Ectodermal cell (in vitro differentiated cells): ENCODE measurements at regions not wholly inside any gene's neighbourhood (a gene's known extent, or its start where the extent isn't known, plus 50 kb on each side); places are given as distances from the start of the nearest gene placed in this dataset.

Source experiments
- H3K27ac ChIP-seq: 2 replicates; pipeline ENCODE4 v1.7.0; 2013; ENCODE audit warnings: mild to moderate bottlenecking, low read depth, low read length; ENCODE audit not compliant: insufficient read depth, poor library complexity, severe bottlenecking
- H3K27me3 ChIP-seq: 2 replicates; pipeline ENCODE4 v1.7.0; 2013; ENCODE audit warnings: mild to moderate bottlenecking, low read length; ENCODE audit not compliant: insufficient read depth, control insufficient read depth, poor library complexity, severe bottlenecking
- H3K36me3 ChIP-seq: one replicate; pipeline ENCODE4 v1.7.0; 2013; ENCODE audit warnings: low read length; ENCODE audit not compliant: control insufficient read depth, insufficient read depth
- H3K4me1 ChIP-seq: one replicate; pipeline ENCODE4 v1.7.0; 2013; ENCODE audit warnings: low read length; ENCODE audit not compliant: control insufficient read depth, insufficient read depth
- H3K4me3 ChIP-seq: 2 replicates; pipeline ENCODE4 v1.7.0; 2013; ENCODE audit warnings: low read depth, low read length, control low read depth; ENCODE audit not compliant: insufficient read depth
- H3K9me3 ChIP-seq: 2 replicates; pipeline ENCODE4 v1.7.0; 2013; ENCODE audit warnings: mild to moderate bottlenecking, low read length, moderate library complexity; ENCODE audit not compliant: control insufficient read depth
- WGBS, 2 experiments: methylation state at CpG; one replicate each; pipeline ENCODE4 v1.1.7; 2013; ENCODE audit warnings: missing lambda C conversion rate in 2 of 2; 5-methylcytosine and 5-hydroxymethylcytosine counted together

- Histone ChIP-seq H3K36me3 (no peaks in the 10 kb centered on the region), H3K27me3 (no peaks in the 10 kb centered on the region), H3K27ac (no peak overlapping the region), H3K4me3 (no peak overlapping the region), H3K4me1 (no peaks in the 10 kb centered on the region), H3K9me3 (no peaks in the 10 kb centered on the region)
- 95 to 100% methylated on average over 2 to 3 of the region's 3 CpGs for WGBS, 2 experiments
Measured at GRCh38 chr10:24153031-24153430, 55.9 kb upstream of the KIAA1217 start.

GRCh38 chr10:24153537-24153936 is 55.4 kb upstream of the KIAA1217 start:
- Histone ChIP-seq H3K4me3 (no peak overlapping the region), H3K4me1 (no peaks in the 10 kb centered on the region), H3K9me3 (no peaks in the 10 kb centered on the region), H3K27ac (no peak overlapping the region), H3K36me3 (no peaks in the 10 kb centered on the region), H3K27me3 (no peaks in the 10 kb centered on the region)
- 93% methylated on average over 3 of the region's 3 CpGs for WGBS, 2 experiments

GRCh38 chr10:24156686-24157085 is 52.3 kb upstream of the KIAA1217 start:
- no peaks in the 10 kb centered on the region for H3K36me3 ChIP-seq
- no peaks in the 10 kb centered on the region for H3K27me3 ChIP-seq
- H3K9me3 ChIP-seq, result no peaks in the 10 kb centered on the region
- H3K27ac ChIP-seq, result no peak overlapping the region
- H3K4me1 ChIP-seq, result no peaks in the 10 kb centered on the region
- H3K4me3 ChIP-seq, result no peak overlapping the region
- WGBS, 2 experiments, result 89 to 90% methylated on average over 3 of the region's 3 CpGs

- no peak overlapping the region for H3K4me3 ChIP-seq
- no peaks in the 10 kb centered on the region for H3K9me3 ChIP-seq
- no peak overlapping the region for H3K27ac ChIP-seq
- H3K36me3 ChIP-seq, result no peaks in the 10 kb centered on the region
- H3K4me1 ChIP-seq, result no peaks in the 10 kb centered on the region
- no peaks in the 10 kb centered on the region for H3K27me3 ChIP-seq
Measured at GRCh38 chr10:24157567-24157966, 51.4 kb upstream of the KIAA1217 start.
